KMS-11 (cell line): ENCODE measurements at regions not wholly inside any gene's neighbourhood (a gene's known extent, or its start where the extent isn't known, plus 50 kb on each side); places are given as distances from the start of the nearest gene placed in this dataset.

ENCODE experiments used
- H2AFZ ChIP-seq: fragments of 200-600 bp; sonication (generic); 2 replicates; pipeline ENCODE4 v1.6.1; 2016; ENCODE audit warnings: antibody characterized with exemption, mixed run types, low read depth
- H3K27ac ChIP-seq: fragments of 200-600 bp; sonication (generic); 2 replicates; pipeline ENCODE4 v1.6.1; 2016; ENCODE audit warnings: mild to moderate bottlenecking, mixed run types
- H3K27me3 ChIP-seq: fragments of 200-600 bp; sonication (generic); 2 replicates; pipeline ENCODE4 v1.6.1; 2017; ENCODE audit warnings: mild to moderate bottlenecking, low read depth, mixed run types, moderate library complexity; ENCODE audit not compliant: insufficient read depth
- H3K36me3 ChIP-seq: fragments of 200-600 bp; sonication (generic); 2 replicates; pipeline ENCODE4 v1.6.1; 2017; ENCODE audit warnings: mild to moderate bottlenecking, mixed run types; ENCODE audit not compliant: insufficient read depth
- H3K4me1 ChIP-seq: fragments of 200-600 bp; sonication (generic); 2 replicates; pipeline ENCODE4 v1.6.1; 2016; ENCODE audit warnings: mild to moderate bottlenecking, low read depth, mixed run types; ENCODE audit not compliant: poor library complexity, severe bottlenecking
- H3K4me2 ChIP-seq: fragments of 200-600 bp; sonication (generic); 2 replicates; pipeline ENCODE4 v1.7.0; 2016; ENCODE audit warnings: mild to moderate bottlenecking, mixed run types
- H3K4me3 ChIP-seq: fragments of 200-600 bp; sonication (generic); IDR thresholded peaks from 2 replicates; pipeline ENCODE4 v1.6.1; 2017; ENCODE audit warnings: low read depth, low read length, mixed read lengths; ENCODE audit not compliant: insufficient read depth
- H3K79me2 ChIP-seq: fragments of 200-600 bp; sonication (generic); 2 replicates; pipeline ENCODE4 v1.6.1; 2016; ENCODE audit warnings: low read depth, mixed run types; ENCODE audit not compliant: insufficient read depth
- H3K9ac ChIP-seq: fragments of 200-600 bp; sonication (generic); 2 replicates; pipeline ENCODE4 v1.6.1; 2016; ENCODE audit warnings: mild to moderate bottlenecking, mixed run types
- H4K20me1 ChIP-seq: fragments of 200-600 bp; sonication (generic); 2 replicates; pipeline ENCODE4 v1.6.1; 2016; ENCODE audit warnings: mild to moderate bottlenecking, mixed run types; ENCODE audit not compliant: insufficient read depth
- TF ChIP-seq, protein P1 (sequence below): fragments of 200-600 bp; sonication (generic); conservative IDR thresholded peaks from 2 replicates; pipeline ENCODE4 v1.6.1; 2017; ENCODE audit warnings: low read depth, mild to moderate bottlenecking, antibody characterized with exemption, low read length, moderate library complexity, mixed read lengths

DNA sequence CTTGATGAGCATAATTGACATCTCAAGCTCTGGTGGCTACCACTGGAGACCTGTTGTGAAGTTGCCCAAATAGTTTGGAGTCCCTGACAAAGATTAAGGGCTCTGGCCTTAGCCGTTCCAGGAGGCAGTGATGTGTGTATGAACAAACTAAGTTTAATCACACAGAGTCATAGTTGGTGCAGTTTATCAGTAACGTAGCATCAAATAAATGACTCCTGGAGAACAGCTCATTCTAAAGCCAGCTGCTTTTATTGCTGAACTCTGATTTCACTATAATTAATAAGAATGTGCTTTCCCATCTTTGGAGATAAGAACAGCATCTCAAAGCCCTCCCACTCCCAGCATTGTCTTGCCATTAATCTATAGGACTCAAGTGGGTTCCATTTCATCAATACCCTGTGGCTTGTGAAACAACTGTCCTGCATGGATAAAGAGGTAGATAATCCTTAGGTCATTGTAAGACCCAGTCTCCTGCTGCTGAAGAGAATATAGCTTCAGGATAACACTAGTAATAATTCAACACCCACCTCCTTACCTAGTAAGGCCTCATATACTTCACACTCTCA lies 211.4 kb upstream of the THUMPD2 start:
- H4K20me1 ChIP-seq = no peaks in the 10 kb centered on the region
- no peaks in the 10 kb centered on the region for H3K4me1 ChIP-seq
- H3K27ac ChIP-seq = no peak overlapping the region
- no peak overlapping the region for H3K4me2 ChIP-seq
- H3K79me2 ChIP-seq = no peaks in the 10 kb centered on the region
- H3K36me3 ChIP-seq = no peaks in the 10 kb centered on the region
- H3K9ac ChIP-seq = no peak overlapping the region
- no peak overlapping the region for H2AFZ ChIP-seq
- no peak overlapping the region for H3K4me3 ChIP-seq
- no peaks in the 10 kb centered on the region for H3K27me3 ChIP-seq
- TF ChIP-seq, protein P1, sequence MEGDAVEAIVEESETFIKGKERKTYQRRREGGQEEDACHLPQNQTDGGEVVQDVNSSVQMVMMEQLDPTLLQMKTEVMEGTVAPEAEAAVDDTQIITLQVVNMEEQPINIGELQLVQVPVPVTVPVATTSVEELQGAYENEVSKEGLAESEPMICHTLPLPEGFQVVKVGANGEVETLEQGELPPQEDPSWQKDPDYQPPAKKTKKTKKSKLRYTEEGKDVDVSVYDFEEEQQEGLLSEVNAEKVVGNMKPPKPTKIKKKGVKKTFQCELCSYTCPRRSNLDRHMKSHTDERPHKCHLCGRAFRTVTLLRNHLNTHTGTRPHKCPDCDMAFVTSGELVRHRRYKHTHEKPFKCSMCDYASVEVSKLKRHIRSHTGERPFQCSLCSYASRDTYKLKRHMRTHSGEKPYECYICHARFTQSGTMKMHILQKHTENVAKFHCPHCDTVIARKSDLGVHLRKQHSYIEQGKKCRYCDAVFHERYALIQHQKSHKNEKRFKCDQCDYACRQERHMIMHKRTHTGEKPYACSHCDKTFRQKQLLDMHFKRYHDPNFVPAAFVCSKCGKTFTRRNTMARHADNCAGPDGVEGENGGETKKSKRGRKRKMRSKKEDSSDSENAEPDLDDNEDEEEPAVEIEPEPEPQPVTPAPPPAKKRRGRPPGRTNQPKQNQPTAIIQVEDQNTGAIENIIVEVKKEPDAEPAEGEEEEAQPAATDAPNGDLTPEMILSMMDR = no peak

DNA sequence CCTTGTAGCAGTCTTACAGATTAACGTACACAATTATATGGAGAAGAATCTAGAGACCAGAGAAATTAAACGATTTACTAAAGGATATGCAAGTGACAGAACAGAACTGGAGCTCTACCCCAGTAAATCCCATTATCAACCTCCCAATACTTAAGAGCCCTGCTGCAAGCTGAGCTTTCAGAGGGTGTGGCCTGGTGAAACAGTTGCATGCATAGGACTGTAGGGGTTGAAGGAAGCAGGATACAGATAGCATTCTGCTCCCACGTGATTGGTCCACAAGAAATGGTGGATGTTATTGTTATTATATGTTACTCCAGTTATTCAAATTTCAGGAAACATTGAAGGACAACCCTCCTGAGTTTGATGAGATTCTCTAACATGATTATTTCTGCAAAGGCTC lies 210.8 kb upstream of the THUMPD2 start:
- TF ChIP-seq, protein P1 = no peak

DNA sequence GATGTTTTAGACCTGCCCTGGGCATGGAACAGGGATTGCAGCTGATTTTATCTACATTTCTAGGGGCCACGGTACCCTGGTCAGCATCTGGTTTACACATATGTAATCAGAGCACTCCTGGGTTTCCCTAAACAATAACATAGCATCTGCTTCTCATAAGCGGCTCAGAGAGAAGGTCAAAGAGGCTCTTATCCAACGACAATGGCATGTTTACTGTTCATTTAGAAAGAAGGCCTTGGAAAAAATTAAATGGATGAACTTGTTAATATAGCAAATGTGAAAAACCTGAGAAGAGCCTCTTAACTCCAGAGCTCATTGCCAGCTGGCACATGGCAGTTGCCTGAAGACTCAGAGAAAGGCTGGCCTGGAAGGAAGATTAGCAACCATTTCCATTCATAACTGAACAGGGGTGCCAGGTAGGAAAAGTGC lies 202.8 kb upstream of the THUMPD2 start:
- no peak overlapping the region for H3K9ac ChIP-seq
- no peak overlapping the region for H3K27ac ChIP-seq
- TF ChIP-seq, protein P1 = no peak
- no peaks in the 10 kb centered on the region for H3K36me3 ChIP-seq
- no peaks in the 10 kb centered on the region for H3K79me2 ChIP-seq
- no peaks in the 10 kb centered on the region for H3K27me3 ChIP-seq
- H2AFZ ChIP-seq = no peak overlapping the region
- H3K4me1 ChIP-seq = no peaks in the 10 kb centered on the region
- H3K4me3 ChIP-seq = no peak overlapping the region
- H4K20me1 ChIP-seq = no peaks in the 10 kb centered on the region
- H3K4me2 ChIP-seq = no peak overlapping the region

More for the DNA sequence above, 210.8 kb upstream of the THUMPD2 start:
- no peaks in the 10 kb centered on the region for H3K79me2 ChIP-seq
- no peak overlapping the region for H3K27ac ChIP-seq
- no peak overlapping the region for H2AFZ ChIP-seq
- H3K4me2 ChIP-seq = no peak overlapping the region
- no peaks in the 10 kb centered on the region for H3K27me3 ChIP-seq
- no peak overlapping the region for H3K4me3 ChIP-seq
- H3K9ac ChIP-seq = no peak overlapping the region
- H3K36me3 ChIP-seq = no peaks in the 10 kb centered on the region
- no peaks in the 10 kb centered on the region for H3K4me1 ChIP-seq
- no peaks in the 10 kb centered on the region for H4K20me1 ChIP-seq

DNA sequence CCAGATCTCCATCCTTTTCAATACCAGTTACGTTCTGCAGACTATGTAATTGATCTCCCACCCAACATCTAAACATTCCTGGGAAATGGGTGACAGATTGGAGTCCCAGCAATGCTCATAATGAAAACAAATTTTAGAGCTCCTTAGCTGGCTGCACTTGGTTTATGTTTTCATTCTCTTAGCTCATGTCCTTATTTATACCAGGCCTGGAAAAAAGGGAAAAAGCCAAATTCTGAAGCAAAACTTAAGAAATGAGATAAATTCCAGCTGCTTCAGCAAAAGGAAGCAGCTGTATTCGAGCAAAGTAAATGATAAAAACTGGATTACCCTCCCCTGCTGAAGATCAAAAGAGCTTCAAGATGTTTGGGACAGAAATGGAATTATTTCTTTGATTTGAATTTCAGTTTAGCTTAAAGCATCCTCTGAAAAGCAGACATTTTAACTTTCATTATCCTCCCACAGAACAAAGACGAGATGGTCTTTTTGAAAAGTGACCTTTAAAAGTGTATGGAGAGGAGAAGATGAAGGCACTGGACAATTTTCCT lies 196.5 kb upstream of the THUMPD2 start:
- TF ChIP-seq, protein P1 = no peak
- no peak overlapping the region for H3K27ac ChIP-seq
- no peaks in the 10 kb centered on the region for H3K4me1 ChIP-seq
- no peaks in the 10 kb centered on the region for H3K27me3 ChIP-seq
- no peak overlapping the region for H2AFZ ChIP-seq
- no peak overlapping the region for H3K4me3 ChIP-seq
- no peak overlapping the region for H3K9ac ChIP-seq
- H4K20me1 ChIP-seq = no peaks in the 10 kb centered on the region
- H3K36me3 ChIP-seq = no peaks in the 10 kb centered on the region
- H3K79me2 ChIP-seq = no peaks in the 10 kb centered on the region
- H3K4me2 ChIP-seq = no peak overlapping the region
